Type B pancreatic cell (in vitro differentiated cells): ENCODE measurements at regions not wholly inside any gene's neighbourhood (a gene's known extent, or its start where the extent isn't known, plus 50 kb on each side); places are given as distances from the start of the nearest gene placed in this dataset.

Experiments
- DNase-seq: peaks from one replicate; pipeline ENCODE4 v3.0.0; 2021; ENCODE audit warnings: mixed read lengths; ENCODE audit not compliant: unreplicated experiment; ENCODE audit errors: extremely low spot score
- H3K27ac Mint-ChIP-seq: 2 replicates; pipeline ENCODE4 v1.8.0; 2021; ENCODE audit warnings: mild to moderate bottlenecking, mixed read lengths
- H3K27me3 Mint-ChIP-seq: 2 replicates; pipeline ENCODE4 v1.8.0; 2021; ENCODE audit warnings: mixed read lengths
- H3K36me3 Mint-ChIP-seq: 2 replicates; pipeline ENCODE4 v1.8.0; 2021; ENCODE audit warnings: mixed read lengths
- H3K4me1 Mint-ChIP-seq: one replicate; pipeline ENCODE4 v1.8.0; 2021; ENCODE audit warnings: mixed read lengths; ENCODE audit not compliant: unreplicated experiment
- H3K4me3 Mint-ChIP-seq: 2 replicates; pipeline ENCODE4 v1.8.0; 2021; ENCODE audit warnings: mild to moderate bottlenecking, mixed read lengths
- H3K9me3 Mint-ChIP-seq: 2 replicates; pipeline ENCODE4 v1.8.0; 2021; ENCODE audit warnings: mixed read lengths
- CTCF ChIP-seq: fragments of 200-600 bp; sonication (generic); conservative IDR thresholded peaks from 2 replicates; pipeline ENCODE4 v1.5.0; 2021; ENCODE audit warnings: antibody characterized with exemption, mild to moderate bottlenecking

GRCh38 chr20:40808936-40809335 lies 119.9 kb upstream of the MAFB start:
- peaks cover 16% of the 10 kb centered on the region for H3K4me1 Mint-ChIP-seq
- DNase-seq, result no peak
- no peak overlapping the region for H3K27ac Mint-ChIP-seq
- H3K9me3 Mint-ChIP-seq, result no peaks in the 10 kb centered on the region
- no peaks in the 10 kb centered on the region for H3K36me3 Mint-ChIP-seq
- peaks cover 64% of the 10 kb centered on the region for H3K27me3 Mint-ChIP-seq
- no peak overlapping the region for H3K4me3 Mint-ChIP-seq
- TF ChIP-seq CTCF, result no peak

GRCh38 chr20:40809361-40809760 lies 120.3 kb upstream of the MAFB start:
- Mint-ChIP-seq H3K4me3 (no peak overlapping the region), H3K27ac (no peak overlapping the region), H3K9me3 (no peaks in the 10 kb centered on the region), H3K36me3 (no peaks in the 10 kb centered on the region), H3K4me1 (peaks cover 16% of the 10 kb centered on the region), H3K27me3 (peaks cover 61% of the 10 kb centered on the region)
- no peak for DNase-seq
- TF ChIP-seq CTCF, result no peak

- H3K4me3 Mint-ChIP-seq, result no peak overlapping the region
- peak; percentile 42 for DNase-seq
- no peaks in the 10 kb centered on the region for H3K36me3 Mint-ChIP-seq
- no peak overlapping the region for H3K27ac Mint-ChIP-seq
- H3K27me3 Mint-ChIP-seq, result peaks cover 51% of the 10 kb centered on the region
- H3K4me1 Mint-ChIP-seq, result peaks cover 16% of the 10 kb centered on the region
- no peaks in the 10 kb centered on the region for H3K9me3 Mint-ChIP-seq
- no peak for TF ChIP-seq CTCF
Observed at GRCh38 chr20:40810332-40811000, 121.4 kb upstream of the MAFB start.

GRCh38 chr20:40811004-40811403 lies 122.0 kb upstream of the MAFB start:
- DNase-seq, result peak; percentile 20
- no peak overlapping the region for H3K4me3 Mint-ChIP-seq
- H3K27ac Mint-ChIP-seq, result no peak overlapping the region
- peaks cover 16% of the 10 kb centered on the region for H3K4me1 Mint-ChIP-seq
- no peaks in the 10 kb centered on the region for H3K9me3 Mint-ChIP-seq
- no peaks in the 10 kb centered on the region for H3K36me3 Mint-ChIP-seq
- no peak for TF ChIP-seq CTCF
- H3K27me3 Mint-ChIP-seq, result peaks cover 47% of the 10 kb centered on the region

- Mint-ChIP-seq H3K9me3 (no peaks in the 10 kb centered on the region), H3K4me1 (peaks cover 9% of the 10 kb centered on the region), H3K4me3 (no peak overlapping the region), H3K27ac (no peak overlapping the region), H3K36me3 (no peaks in the 10 kb centered on the region), H3K27me3 (peaks cover 47% of the 10 kb centered on the region)
- peak; percentile 55 for DNase-seq
- TF ChIP-seq CTCF, result peak; percentile 47
Observed at GRCh38 chr20:40811660-40812414, 122.8 kb upstream of the MAFB start.
